ENCODE measurements at regions not wholly inside any gene's neighbourhood (a gene's known extent, or its start where the extent isn't known, plus 50 kb on each side); places are given as distances from the start of the nearest gene placed in this dataset.

GRCh38 chr6:21842875-21843645 is 249.5 kb downstream of the SOX4 start:
- ATAC-seq (replicated peaks in 6 of 8): no peak
- Histone ChIP-seq H3K4me3 (no peak overlapping the region), H3K27ac (peak overlapping the region; percentile 1 to 76), H3K4me1 (replicated peaks in 1 of 2) (peaks cover 57% of the 10 kb centered on the region in 2 donors)
- in situ Hi-C loops (cut with MboI; ENCODE audit: low pct_unique_long_range_greater_than_20kb in 2 of 9, low sequenced_read_pairs in 9 of 9, unreplicated experiment in 9 of 9): no loop called here
- WGBS, 10 experiments: 17 to 71% (median 33%) methylated on average over 1 of the region's 1 CpG; no CpG with 5 or more reads in 1 of the 10 experiments

GRCh38 chr6:21844120-21844917 is 250.8 kb downstream of the SOX4 start:
- no peak for ATAC-seq (replicated peaks in 6 of 8)
- Histone ChIP-seq H3K27ac (peak overlapping the region; percentile 63 to 76), H3K4me3 (peak overlapping the region in 1 of 5 donors; percentile 0), H3K4me1 (replicated peaks in 1 of 2) (peaks cover 60 to 64% of the 10 kb centered on the region in 2 donors)
- in situ Hi-C loops (cut with MboI; ENCODE audit: low pct_unique_long_range_greater_than_20kb in 2 of 9, low sequenced_read_pairs in 9 of 9, unreplicated experiment in 9 of 9): no loop called here
- 27 to 76% (median 50%) methylated on average over 3 to 9 of the region's 10 CpGs for WGBS, 10 experiments

GRCh38 chr6:21845018-21845417 is 251.5 kb downstream of the SOX4 start:
- peak overlapping the region in 3 of 5 donors; percentile 0 to 9 (median 7) for H3K4me3 ChIP-seq
- WGBS, 10 experiments: 2 to 67% (median 20%) methylated on average over 1 to 3 of the region's 3 CpGs; no CpG with 5 or more reads in 4 of the 10 experiments
- peaks cover 60 to 65% of the 10 kb centered on the region in 2 donors for H3K4me1 ChIP-seq (replicated peaks in 1 of 2)
- ATAC-seq (replicated peaks in 6 of 8): peak; percentile 41 to 82 (median 72)
- peak overlapping the region; percentile 63 to 76 for H3K27ac ChIP-seq
- in situ Hi-C loops (cut with MboI; ENCODE audit: low pct_unique_long_range_greater_than_20kb in 2 of 9, low sequenced_read_pairs in 9 of 9, unreplicated experiment in 9 of 9): no loop called here

- 29 to 80% (median 41%) methylated on average over 1 to 6 of the region's 6 CpGs; no CpG with 5 or more reads in 1 of the 10 experiments for WGBS, 10 experiments
- Histone ChIP-seq H3K4me1 (replicated peaks in 1 of 2) (peaks cover 60 to 65% of the 10 kb centered on the region in 2 donors), H3K4me3 (no peak overlapping the region), H3K27ac (peak overlapping the region; percentile 63 to 76)
- ATAC-seq (replicated peaks in 6 of 8): peak in 5 of 8 experiments; percentile 15 to 24 (median 21)
- in situ Hi-C loops (cut with MboI; ENCODE audit: low pct_unique_long_range_greater_than_20kb in 2 of 9, low sequenced_read_pairs in 9 of 9, unreplicated experiment in 9 of 9): no loop called here
Observed at GRCh38 chr6:21845439-21846140, 252.0 kb downstream of the SOX4 start.

GRCh38 chr6:21846541-21847451 is 253.2 kb downstream of the SOX4 start:
- ATAC-seq (replicated peaks in 6 of 8): peak in 5 of 8 experiments; percentile 67 to 80 (median 72)
- no peak overlapping the region for H3K4me3 ChIP-seq
- H3K27ac ChIP-seq: peak overlapping the region; percentile 24 to 76
- 9 to 93% (median 27%) methylated on average over 2 to 11 of the region's 12 CpGs; no CpG with 5 or more reads in 1 of the 10 experiments for WGBS, 10 experiments
- in situ Hi-C loops (cut with MboI; ENCODE audit: low pct_unique_long_range_greater_than_20kb in 2 of 9, low sequenced_read_pairs in 9 of 9, unreplicated experiment in 9 of 9): no loop called here
- H3K4me1 ChIP-seq (replicated peaks in 1 of 2): peaks cover 60 to 65% of the 10 kb centered on the region in 2 donors

- Histone ChIP-seq H3K27ac (peak overlapping the region; percentile 24 to 76), H3K4me1 (replicated peaks in 1 of 2) (peaks cover 54 to 60% of the 10 kb centered on the region in 2 donors), H3K4me3 (no peak overlapping the region)
- 12 to 90% (median 76%) methylated on average over 1 to 5 of the region's 5 CpGs for WGBS, 10 experiments
- in situ Hi-C loops (cut with MboI; ENCODE audit: low pct_unique_long_range_greater_than_20kb in 2 of 9, low sequenced_read_pairs in 9 of 9, unreplicated experiment in 9 of 9): no loop called here
- ATAC-seq (replicated peaks in 6 of 8): peak in 2 of 8 experiments; percentile 23 to 82
Observed at GRCh38 chr6:21847711-21848480, 254.3 kb downstream of the SOX4 start.

GRCh38 chr6:21850691-21851090 is 257.1 kb downstream of the SOX4 start:
- WGBS, 10 experiments: 60 to 100% (median 100%) methylated on average over 1 of the region's 1 CpG; no CpG with 5 or more reads in 7 of the 10 experiments
- H3K27ac ChIP-seq: no peak overlapping the region
- ATAC-seq (replicated peaks in 6 of 8): no peak
- H3K4me1 ChIP-seq (replicated peaks in 1 of 2): peaks cover 26 to 32% of the 10 kb centered on the region in 2 donors
- in situ Hi-C loops (cut with MboI; ENCODE audit: low pct_unique_long_range_greater_than_20kb in 2 of 9, low sequenced_read_pairs in 9 of 9, unreplicated experiment in 9 of 9): no loop called here
- H3K4me3 ChIP-seq: no peak overlapping the region

- Histone ChIP-seq H3K4me3 (no peak overlapping the region), H3K27ac (no peak overlapping the region), H3K4me1 (replicated peaks in 1 of 2) (peaks cover 0 to 8% of the 10 kb centered on the region in 2 donors)
- ATAC-seq (replicated peaks in 6 of 8): peak in 1 of 8 experiments; percentile 57
- in situ Hi-C loops (cut with MboI; ENCODE audit: low pct_unique_long_range_greater_than_20kb in 2 of 9, low sequenced_read_pairs in 9 of 9, unreplicated experiment in 9 of 9): no loop called here
- WGBS, 10 experiments: 25 to 100% (median 86%) methylated on average over 1 to 6 of the region's 6 CpGs
Observed at GRCh38 chr6:21855811-21856455, 262.4 kb downstream of the SOX4 start.

- no peak overlapping the region for H3K27ac ChIP-seq
- peaks cover 0 to 8% of the 10 kb centered on the region in 2 donors for H3K4me1 ChIP-seq (replicated peaks in 1 of 2)
- ATAC-seq (replicated peaks in 6 of 8): peak in 1 of 8 experiments; percentile 86
- H3K4me3 ChIP-seq: no peak overlapping the region
- in situ Hi-C loops (cut with MboI; ENCODE audit: low pct_unique_long_range_greater_than_20kb in 2 of 9, low sequenced_read_pairs in 9 of 9, unreplicated experiment in 9 of 9): no loop called here
- 0 to 75% (median 33%) methylated on average over 1 of the region's 1 CpG; no CpG with 5 or more reads in 5 of the 10 experiments for WGBS, 10 experiments
Observed at GRCh38 chr6:21856456-21856825, 262.9 kb downstream of the SOX4 start.

- Histone ChIP-seq H3K27ac (no peak overlapping the region), H3K4me3 (no peak overlapping the region), H3K4me1 (replicated peaks in 1 of 2) (peaks cover 0 to 8% of the 10 kb centered on the region in 2 donors)
- in situ Hi-C loops (cut with MboI; ENCODE audit: low pct_unique_long_range_greater_than_20kb in 2 of 9, low sequenced_read_pairs in 9 of 9, unreplicated experiment in 9 of 9): no loop called here
- 43 to 100% (median 89%) methylated on average over 1 to 3 of the region's 3 CpGs; no CpG with 5 or more reads in 2 of the 10 experiments for WGBS, 10 experiments
- ATAC-seq (replicated peaks in 6 of 8): peak in 3 of 8 experiments; percentile 25 to 81 (median 44)
Observed at GRCh38 chr6:21856844-21857243, 263.3 kb downstream of the SOX4 start.

- no peak overlapping the region for H3K4me3 ChIP-seq
- peaks cover 0 to 8% of the 10 kb centered on the region in 2 donors for H3K4me1 ChIP-seq (replicated peaks in 1 of 2)
- H3K27ac ChIP-seq: no peak overlapping the region
- in situ Hi-C loops (cut with MboI; ENCODE audit: low pct_unique_long_range_greater_than_20kb in 2 of 9, low sequenced_read_pairs in 9 of 9, unreplicated experiment in 9 of 9): no loop called here
- whole genome bisulfite sequencing, 10 experiments: 20 to 100% (median 82%) methylated on average over 1 of the region's 1 CpG; no CpG with 5 or more reads in 4 of the 10 experiments
- no peak for ATAC-seq (replicated peaks in 6 of 8)
Observed at GRCh38 chr6:21858076-21858475, 264.5 kb downstream of the SOX4 start.
